ENCODE measurements at regions not wholly inside any gene's neighbourhood (a gene's known extent, or its start where the extent isn't known, plus 50 kb on each side); places are given as distances from the start of the nearest gene placed in this dataset.

DNA sequence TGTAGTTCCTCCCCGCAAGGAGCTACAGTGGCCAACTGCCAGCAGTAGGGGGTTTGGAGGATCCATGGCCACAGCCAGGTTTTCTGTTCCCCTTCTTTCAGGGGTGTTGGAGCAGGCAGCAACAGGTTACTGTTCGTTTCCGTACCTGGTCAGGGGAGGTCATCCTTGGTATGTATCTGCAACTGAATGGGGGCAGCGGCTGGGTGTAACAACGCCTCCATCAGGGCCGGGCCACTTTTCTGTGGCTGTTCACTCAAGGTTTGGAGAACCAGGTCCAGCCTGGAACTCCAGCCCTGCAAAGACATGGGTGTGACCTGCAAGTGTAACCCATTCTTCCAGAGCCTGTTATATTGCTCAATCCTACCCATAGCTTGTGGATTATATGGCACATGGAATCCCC is 732.3 kb upstream of the MIR17HG start:
- no peak for DNase-seq (ENCODE audit: low read depth)
- H3K4me3 ChIP-seq (ENCODE audit: low read depth, low read length) = no peak overlapping the region
- TF ChIP-seq, protein P1, sequence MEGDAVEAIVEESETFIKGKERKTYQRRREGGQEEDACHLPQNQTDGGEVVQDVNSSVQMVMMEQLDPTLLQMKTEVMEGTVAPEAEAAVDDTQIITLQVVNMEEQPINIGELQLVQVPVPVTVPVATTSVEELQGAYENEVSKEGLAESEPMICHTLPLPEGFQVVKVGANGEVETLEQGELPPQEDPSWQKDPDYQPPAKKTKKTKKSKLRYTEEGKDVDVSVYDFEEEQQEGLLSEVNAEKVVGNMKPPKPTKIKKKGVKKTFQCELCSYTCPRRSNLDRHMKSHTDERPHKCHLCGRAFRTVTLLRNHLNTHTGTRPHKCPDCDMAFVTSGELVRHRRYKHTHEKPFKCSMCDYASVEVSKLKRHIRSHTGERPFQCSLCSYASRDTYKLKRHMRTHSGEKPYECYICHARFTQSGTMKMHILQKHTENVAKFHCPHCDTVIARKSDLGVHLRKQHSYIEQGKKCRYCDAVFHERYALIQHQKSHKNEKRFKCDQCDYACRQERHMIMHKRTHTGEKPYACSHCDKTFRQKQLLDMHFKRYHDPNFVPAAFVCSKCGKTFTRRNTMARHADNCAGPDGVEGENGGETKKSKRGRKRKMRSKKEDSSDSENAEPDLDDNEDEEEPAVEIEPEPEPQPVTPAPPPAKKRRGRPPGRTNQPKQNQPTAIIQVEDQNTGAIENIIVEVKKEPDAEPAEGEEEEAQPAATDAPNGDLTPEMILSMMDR (IDR thresholded peaks at IDR 0.05; ENCODE audit: insufficient read depth, low read length) = no peak

DNA sequence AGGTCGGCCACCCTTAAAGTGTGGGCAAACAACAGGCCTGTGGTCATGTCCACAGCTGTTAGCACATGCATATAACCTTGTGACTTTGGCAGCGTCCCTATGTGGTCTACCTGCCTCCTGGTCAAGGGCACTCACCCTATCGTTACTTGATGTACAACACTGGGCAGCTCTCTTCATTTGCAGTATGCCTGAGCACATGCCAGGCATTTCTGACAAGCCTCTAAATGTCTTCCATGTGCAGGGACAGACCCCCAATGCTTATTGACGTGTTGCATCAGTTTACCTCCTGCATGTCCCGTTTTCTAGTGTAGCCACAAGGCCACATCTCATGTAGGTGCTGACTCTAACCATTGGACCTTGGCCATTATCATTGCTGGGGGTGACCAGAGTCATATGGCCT is 731.7 kb upstream of the MIR17HG start:
- TF ChIP-seq, protein P1 (IDR thresholded peaks at IDR 0.05; ENCODE audit: insufficient read depth, low read length) = no peak
- no peak overlapping the region for H3K4me3 ChIP-seq (ENCODE audit: low read depth, low read length)

DNA sequence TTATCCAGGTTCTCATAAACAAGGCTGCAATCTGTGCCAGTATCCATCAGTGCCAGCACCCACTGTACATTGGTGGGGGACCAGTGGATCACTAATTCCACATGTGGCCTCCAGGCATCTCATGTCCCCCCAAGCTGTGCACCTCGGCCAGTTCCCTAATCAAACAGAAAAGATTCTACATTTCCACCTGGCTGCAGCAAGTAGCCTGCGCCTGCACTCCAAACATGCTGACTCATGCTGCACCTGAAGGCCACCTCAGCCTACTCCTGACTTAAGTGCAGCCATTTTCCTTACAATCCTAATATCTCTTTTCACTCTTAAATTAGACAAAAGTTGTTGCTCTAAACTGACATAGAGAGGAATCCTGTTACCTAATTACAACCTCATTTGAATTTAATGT is 729.4 kb upstream of the MIR17HG start:
- no peak for DNase-seq (ENCODE audit: low read depth)
- TF ChIP-seq, protein P1 (IDR thresholded peaks at IDR 0.05; ENCODE audit: insufficient read depth, low read length) = no peak
- H3K4me3 ChIP-seq (ENCODE audit: low read depth, low read length) = no peak overlapping the region

More for the DNA sequence above, 731.7 kb upstream of the MIR17HG start:
- DNase-seq (ENCODE audit: low read depth) = no peak

DNA sequence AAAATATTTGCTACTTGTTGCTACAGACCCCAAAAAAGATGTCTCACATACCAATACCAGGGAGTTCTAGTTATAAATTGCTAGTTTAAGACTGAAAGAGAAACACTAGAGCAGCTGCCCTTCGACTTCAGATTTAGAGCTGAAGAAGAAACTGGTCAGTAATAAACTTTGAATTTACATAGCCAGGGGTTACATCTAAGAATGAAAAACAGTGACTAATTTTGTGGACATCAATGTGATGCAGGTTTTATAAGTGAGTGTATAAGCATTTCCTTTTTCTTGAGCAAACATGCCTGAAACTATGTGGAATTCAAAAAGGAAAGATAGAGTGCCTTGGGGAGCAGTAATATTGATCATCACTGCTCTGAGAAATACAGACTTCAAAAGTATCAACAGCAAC is 724.9 kb upstream of the MIR17HG start:
- TF ChIP-seq, protein P1 (IDR thresholded peaks at IDR 0.05; ENCODE audit: insufficient read depth, low read length) = no peak
- H3K4me3 ChIP-seq (ENCODE audit: low read depth, low read length) = no peak overlapping the region
- peak; percentile 0 for DNase-seq (ENCODE audit: low read depth)

DNA sequence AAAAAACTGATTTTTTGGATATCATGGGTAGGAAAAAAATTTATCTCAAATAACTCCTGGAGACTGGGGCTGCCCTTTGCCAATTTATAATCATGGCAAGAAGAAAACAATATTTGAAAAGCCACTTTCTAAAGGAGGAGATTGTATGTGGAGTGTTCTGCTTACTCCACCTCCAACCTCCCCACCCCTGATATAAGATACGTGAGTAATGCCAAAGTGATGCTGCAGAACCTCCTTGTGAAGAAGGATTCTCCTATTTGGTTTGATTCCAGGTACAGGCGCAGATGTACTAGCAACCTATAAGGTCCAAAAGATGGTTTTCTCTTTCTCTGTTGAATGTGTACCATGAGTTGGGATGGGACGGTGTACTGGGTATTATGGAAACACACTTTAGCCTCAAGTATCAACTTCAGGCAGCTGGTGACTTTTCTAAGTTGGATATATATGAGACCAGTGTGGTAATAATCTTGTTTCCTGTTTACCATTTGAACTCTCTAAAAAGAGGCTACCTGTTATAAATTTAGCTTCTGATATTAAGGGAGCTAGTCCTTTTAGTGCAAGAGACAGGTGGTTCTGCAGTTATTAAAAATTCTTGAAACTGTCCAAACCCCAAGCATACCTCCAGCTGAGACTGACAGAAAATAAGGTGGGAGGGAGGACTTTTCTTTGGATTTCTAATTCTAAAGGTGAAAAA is 724.0 kb upstream of the MIR17HG start:
- no peak overlapping the region for H3K4me3 ChIP-seq (ENCODE audit: low read depth, low read length)
- DNase-seq (ENCODE audit: low read depth) = no peak
- TF ChIP-seq, protein P1 (IDR thresholded peaks at IDR 0.05; ENCODE audit: insufficient read depth, low read length) = no peak

DNA sequence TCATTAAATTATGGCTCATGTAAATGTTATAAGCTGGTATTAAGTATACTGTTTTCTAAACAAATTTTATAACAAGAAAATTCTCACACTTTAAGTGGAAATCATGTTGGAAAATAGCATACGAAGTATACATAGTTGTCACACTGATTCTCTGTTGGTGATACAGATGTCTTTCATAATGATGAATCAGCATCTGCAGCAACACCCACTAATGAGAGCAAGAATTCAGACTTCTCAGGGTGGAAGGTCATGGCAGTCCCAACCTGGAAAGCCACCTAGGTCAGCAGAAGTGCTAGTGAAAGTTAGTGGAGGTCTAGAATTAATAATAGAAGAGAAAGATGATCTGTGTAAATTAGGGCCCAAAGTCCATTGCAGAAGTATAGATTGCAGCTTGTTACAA is 719.7 kb upstream of the MIR17HG start:
- TF ChIP-seq, protein P1 (IDR thresholded peaks at IDR 0.05; ENCODE audit: insufficient read depth, low read length) = no peak
- H3K4me3 ChIP-seq (ENCODE audit: low read depth, low read length) = no peak overlapping the region
- no peak for DNase-seq (ENCODE audit: low read depth)

DNA sequence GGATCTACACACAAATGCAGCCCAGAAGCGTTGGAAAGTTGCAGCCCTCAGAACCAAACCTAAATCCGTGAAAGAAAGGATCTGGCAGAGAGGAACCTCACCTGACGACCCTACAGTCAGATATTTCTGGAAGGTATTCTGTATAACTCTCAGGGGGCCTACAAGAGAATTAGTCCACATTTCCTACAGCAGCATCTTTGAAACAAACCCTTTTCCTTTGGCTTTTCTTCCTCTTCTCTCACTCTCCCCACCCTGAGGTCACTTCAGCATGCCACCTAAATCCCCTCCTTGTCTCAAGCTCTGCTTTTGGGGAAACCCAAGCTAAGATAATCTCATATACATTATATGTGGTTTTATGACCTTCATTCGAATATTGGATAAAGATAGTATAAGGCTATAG is 719.0 kb upstream of the MIR17HG start:
- no peak for DNase-seq (ENCODE audit: low read depth)
- H3K4me3 ChIP-seq (ENCODE audit: low read depth, low read length) = no peak overlapping the region
- TF ChIP-seq, protein P1 (IDR thresholded peaks at IDR 0.05; ENCODE audit: insufficient read depth, low read length) = no peak
